ENCODE measurements at regions not wholly inside any gene's neighbourhood (a gene's known extent, or its start where the extent isn't known, plus 50 kb on each side); places are given as distances from the start of the nearest gene placed in this dataset.
"Not testable (repeated sequence)": the region's sequence is repeated elsewhere in the genome, so short reads cannot be mapped to it uniquely, and the experiment has no call there.

- no peaks in the 10 kb centered on the region for H3F3A ChIP-seq (ENCODE audit: insufficient read depth, low read length)
- H3K4me3 ChIP-seq (ENCODE audit: low read depth, low read length, poor library complexity, severe bottlenecking): no peak overlapping the region
- H3K27me3 ChIP-seq (ENCODE audit: insufficient read depth, low read length): no peaks in the 10 kb centered on the region
- no peaks in the 10 kb centered on the region for H3K9me3 ChIP-seq (ENCODE audit: low read length)
- no peak overlapping the region for H2AFZ ChIP-seq (ENCODE audit: low read length)
- H3K36me3 ChIP-seq (ENCODE audit: insufficient read depth, low read length): no peaks in the 10 kb centered on the region
- no peak overlapping the region for H3K27ac ChIP-seq (ENCODE audit: low read depth, low read length, poor library complexity, severe bottlenecking)
- H3K9me2 ChIP-seq (ENCODE audit: low read depth, low read length): no peaks in the 10 kb centered on the region
- H3K79me2 ChIP-seq (ENCODE audit: insufficient read depth, low read length): no peaks in the 10 kb centered on the region
- TF ChIP-seq CTCF (IDR thresholded peaks at IDR 0.05; ENCODE audit: low read length): no peak
- TF ChIP-seq EZH2 (IDR thresholded peaks at IDR 0.05; ENCODE audit: borderline replicate concordance, low read length): no peak
- H3K4me1 ChIP-seq (ENCODE audit: insufficient read depth, low read length, severe bottlenecking): no peaks in the 10 kb centered on the region
- H3K4me2 ChIP-seq (ENCODE audit: low read length): no peak overlapping the region
- no peak overlapping the region for H3K9ac ChIP-seq (ENCODE audit: low read length)
- no peaks in the 10 kb centered on the region for H4K20me1 ChIP-seq (ENCODE audit: insufficient read depth, low read length)
Measured at GRCh38 chr2:139424101-139424500, 643.9 kb upstream of the NXPH2 start.

GRCh38 chr2:139411236-139411635 lies 631.0 kb upstream of the NXPH2 start:
- no peaks in the 10 kb centered on the region for H3K79me2 ChIP-seq (ENCODE audit: insufficient read depth, low read length)
- no peaks in the 10 kb centered on the region for H3K4me1 ChIP-seq (ENCODE audit: insufficient read depth, low read length, severe bottlenecking)
- H3K9me2 ChIP-seq (ENCODE audit: low read depth, low read length): no peaks in the 10 kb centered on the region
- H3K4me3 ChIP-seq (ENCODE audit: low read depth, low read length, poor library complexity, severe bottlenecking): no peak overlapping the region
- TF ChIP-seq CTCF (IDR thresholded peaks at IDR 0.05; ENCODE audit: low read length) (no peak), EZH2 (IDR thresholded peaks at IDR 0.05; ENCODE audit: borderline replicate concordance, low read length) (no peak)
- H3K9ac ChIP-seq (ENCODE audit: low read length): no peak overlapping the region
- H2AFZ ChIP-seq (ENCODE audit: low read length): no peak overlapping the region
- H3K27me3 ChIP-seq (ENCODE audit: insufficient read depth, low read length): no peaks in the 10 kb centered on the region
- H3F3A ChIP-seq (ENCODE audit: insufficient read depth, low read length): no peaks in the 10 kb centered on the region
- H3K4me2 ChIP-seq (ENCODE audit: low read length): no peak overlapping the region
- H3K36me3 ChIP-seq (ENCODE audit: insufficient read depth, low read length): no peaks in the 10 kb centered on the region
- no peaks in the 10 kb centered on the region for H4K20me1 ChIP-seq (ENCODE audit: insufficient read depth, low read length)
- no peak overlapping the region for H3K27ac ChIP-seq (ENCODE audit: low read depth, low read length, poor library complexity, severe bottlenecking)
- no peaks in the 10 kb centered on the region for H3K9me3 ChIP-seq (ENCODE audit: low read length)

GRCh38 chr2:139410833-139411174 lies 630.6 kb upstream of the NXPH2 start:
- H3K4me1 ChIP-seq (ENCODE audit: insufficient read depth, low read length, severe bottlenecking); H3F3A ChIP-seq (ENCODE audit: insufficient read depth, low read length); H3K9me2 ChIP-seq (ENCODE audit: low read depth, low read length); H4K20me1 ChIP-seq (ENCODE audit: insufficient read depth, low read length); H3K9me3 ChIP-seq (ENCODE audit: low read length); H3K27me3 ChIP-seq (ENCODE audit: insufficient read depth, low read length); H3K9ac ChIP-seq (ENCODE audit: low read length); H3K4me2 ChIP-seq (ENCODE audit: low read length); H3K4me3 ChIP-seq (ENCODE audit: low read depth, low read length, poor library complexity, severe bottlenecking); H2AFZ ChIP-seq (ENCODE audit: low read length); H3K36me3 ChIP-seq (ENCODE audit: insufficient read depth, low read length); H3K79me2 ChIP-seq (ENCODE audit: insufficient read depth, low read length); H3K27ac ChIP-seq (ENCODE audit: low read depth, low read length, poor library complexity, severe bottlenecking): not testable (repeated sequence)

- H3K4me3 ChIP-seq (ENCODE audit: low read depth, low read length, poor library complexity, severe bottlenecking); H3K9me3 ChIP-seq (ENCODE audit: low read length); H4K20me1 ChIP-seq (ENCODE audit: insufficient read depth, low read length); H3K27ac ChIP-seq (ENCODE audit: low read depth, low read length, poor library complexity, severe bottlenecking); H2AFZ ChIP-seq (ENCODE audit: low read length); H3K4me1 ChIP-seq (ENCODE audit: insufficient read depth, low read length, severe bottlenecking); H3K79me2 ChIP-seq (ENCODE audit: insufficient read depth, low read length); H3F3A ChIP-seq (ENCODE audit: insufficient read depth, low read length); H3K36me3 ChIP-seq (ENCODE audit: insufficient read depth, low read length); H3K27me3 ChIP-seq (ENCODE audit: insufficient read depth, low read length); H3K9ac ChIP-seq (ENCODE audit: low read length); H3K4me2 ChIP-seq (ENCODE audit: low read length); H3K9me2 ChIP-seq (ENCODE audit: low read depth, low read length): not testable (repeated sequence)
Measured at GRCh38 chr2:139410147-139410832, 630.1 kb upstream of the NXPH2 start.

Measured in OCI-LY1 (cell line).